IMR-90 (cell line): ENCODE measurements at regions not wholly inside any gene's neighbourhood (a gene's known extent, or its start where the extent isn't known, plus 50 kb on each side); places are given as distances from the start of the nearest gene placed in this dataset.

Experiments used
- ATAC-seq: fragments of 200-7000 bp; cut with Tn5 transposase; 2 replicates; pipeline ENCODE4 v1.9.1; 2020; ENCODE audit warnings: low read depth, mild to moderate bottlenecking, moderate library complexity
- BruUV-seq: library from RNA; stranded (reverse); fragments of 400-500 nt; replicated peaks from 2 replicates; lab custom pipeline; 2021; lab: Mats Ljungman, UMichigan
- CTCF ChIA-PET: fragments of 300-600 bp; formaldehyde crosslinking; extraction: SDS; loops from one replicate; lab custom pipeline; 2021; ENCODE audit warnings: antibody characterized with exemption; lab: Yijun Ruan, JAX
- POLR2A ChIA-PET: fragments of 300-600 bp; sonication (Branson Sonifier 250); formaldehyde crosslinking; loops from one replicate; lab custom pipeline; 2022; ENCODE audit warnings: antibody characterized with exemption; ENCODE audit not compliant: unreplicated experiment; lab: Charles Lee
- DNase-seq: peaks from one replicate; pipeline ENCODE4 v3.0.0; 2013
- H2AFZ ChIP-seq: replicated peaks from 2 replicates; pipeline ENCODE3; 2013; ENCODE audit warnings: low read length, mild to moderate bottlenecking; ENCODE audit not compliant: poor library complexity
- H2AK5ac ChIP-seq: 2 replicates; pipeline ENCODE4 v1.6.1; 2013; ENCODE audit warnings: low read depth, low read length, inconsistent platforms
- H2AK9ac ChIP-seq: replicated peaks from 2 replicates; pipeline ENCODE3; 2013; ENCODE audit warnings: mild to moderate bottlenecking, low read depth, low read length, moderate library complexity; ENCODE audit not compliant: poor library complexity
- H2BK120ac ChIP-seq: 2 replicates; pipeline ENCODE4 v1.6.1; 2013; ENCODE audit warnings: low read depth, low read length, inconsistent platforms
- H2BK15ac ChIP-seq: 3 replicates; pipeline ENCODE4 v1.6.1; 2013; ENCODE audit warnings: low read depth, low read length, inconsistent platforms
- H2BK20ac ChIP-seq: 2 replicates; pipeline ENCODE4 v1.6.1; 2013; ENCODE audit warnings: low read depth, mild to moderate bottlenecking, inconsistent platforms, low read length, moderate library complexity
- H2BK5ac ChIP-seq: 2 replicates; pipeline ENCODE4 v1.6.1; 2013; ENCODE audit warnings: mild to moderate bottlenecking, low read depth, low read length, inconsistent platforms; ENCODE audit not compliant: poor library complexity, severe bottlenecking
- H3K14ac ChIP-seq: replicated peaks from 2 replicates; pipeline ENCODE4 v1.6.1; 2013; ENCODE audit warnings: low read depth, low read length, inconsistent platforms
- H3K18ac ChIP-seq: 2 replicates; pipeline ENCODE4 v1.6.1; 2013; ENCODE audit warnings: low read depth, low read length, control low read depth
- H3K23ac ChIP-seq: 2 replicates; pipeline ENCODE4 v1.6.1; 2013; ENCODE audit warnings: low read depth, low read length, inconsistent platforms
- H3K27ac ChIP-seq: 2 replicates; pipeline ENCODE4 v1.5.1; 2013; ENCODE audit warnings: mild to moderate bottlenecking, control low read depth, low read length; ENCODE audit not compliant: insufficient read depth
- H3K27me3 ChIP-seq: 2 replicates; pipeline ENCODE4 v1.6.1; 2013; ENCODE audit warnings: low read length; ENCODE audit not compliant: control insufficient read depth, insufficient read depth
- H3K36me3 ChIP-seq: 2 replicates; pipeline ENCODE4 v1.6.1; 2013; ENCODE audit warnings: low read length, mixed read lengths; ENCODE audit not compliant: control insufficient read depth, insufficient read depth
- H3K4ac ChIP-seq: 2 replicates; pipeline ENCODE4 v1.6.1; 2013; ENCODE audit warnings: low read depth, low read length, inconsistent platforms
- H3K4me1 ChIP-seq: 2 replicates; pipeline ENCODE4 v1.6.1; 2013; ENCODE audit warnings: low read length, mixed read lengths; ENCODE audit not compliant: control insufficient read depth, insufficient read depth
- H3K4me2 ChIP-seq: 2 replicates; pipeline ENCODE4 v1.6.1; 2013; ENCODE audit warnings: low read depth, mild to moderate bottlenecking, control low read depth, low read length, moderate library complexity
- H3K4me3 ChIP-seq: 2 replicates; pipeline ENCODE4 v1.5.1; 2013; ENCODE audit warnings: low read depth, mild to moderate bottlenecking, control low read depth, low read length, moderate library complexity; ENCODE audit not compliant: insufficient read depth
- H3K56ac ChIP-seq: 2 replicates; pipeline ENCODE4 v1.6.1; 2013; ENCODE audit warnings: low read length, inconsistent platforms; ENCODE audit not compliant: insufficient read depth; ENCODE audit errors: extremely low read depth
- H3K79me1 ChIP-seq, 2 experiments: 2 replicates each; pipeline ENCODE4 v1.6.1; 2013; ENCODE audit warnings: low read length in 2 of 2, inconsistent platforms in 1 of 2, low read depth in 1 of 2
- H3K9ac ChIP-seq: 2 replicates; pipeline ENCODE4 v1.6.1; 2013; ENCODE audit warnings: low read depth, low read length, control low read depth
- H3K9me1 ChIP-seq: 2 replicates; pipeline ENCODE4 v1.6.1; 2013; ENCODE audit warnings: low read length, inconsistent platforms; ENCODE audit not compliant: insufficient read depth
- H3K9me3 ChIP-seq: 2 replicates; pipeline ENCODE4 v1.6.1; 2013; ENCODE audit warnings: low read length; ENCODE audit not compliant: control insufficient read depth, insufficient read depth
- H4K20me1 ChIP-seq: 2 replicates; pipeline ENCODE4 v1.6.1; 2013; ENCODE audit warnings: low read length, inconsistent platforms; ENCODE audit not compliant: insufficient read depth
- H4K5ac ChIP-seq: 2 replicates; pipeline ENCODE4 v1.6.1; 2013; ENCODE audit warnings: mild to moderate bottlenecking, low read depth, low read length, control low read depth
- H4K8ac ChIP-seq, 2 experiments: 2 replicates each; pipeline ENCODE4 v1.6.1; 2013; ENCODE audit warnings: low read depth in 2 of 2, low read length in 2 of 2, control low read depth in 1 of 2, inconsistent platforms in 1 of 2
- H4K91ac ChIP-seq: 2 replicates; pipeline ENCODE4 v1.6.1; 2013; ENCODE audit warnings: low read depth, low read length, inconsistent platforms; ENCODE audit not compliant: insufficient read depth
- CEBPB ChIP-seq: IDR thresholded peaks from 2 replicates; pipeline ENCODE4 v1.6.1; 2012; ENCODE audit warnings: low read depth, low read length, improper control_type of control experiment
- CTCF ChIP-seq: conservative IDR thresholded peaks from 2 replicates; pipeline ENCODE4 v1.5.1; 2012; ENCODE audit warnings: mild to moderate bottlenecking, low read depth, low read length, improper control_type of control experiment
- ELK1 ChIP-seq: fragments of 150-350 bp; IDR thresholded peaks from 2 replicates; pipeline ENCODE4 v1.6.1; 2016; ENCODE audit warnings: low read depth, mild to moderate bottlenecking, low read length, moderate library complexity, borderline replicate concordance
- MAFK ChIP-seq: IDR thresholded peaks from 2 replicates; pipeline ENCODE4 v1.6.1; 2012; ENCODE audit warnings: low read depth, low read length, improper control_type of control experiment
- MXI1 ChIP-seq: IDR thresholded peaks from 2 replicates; pipeline ENCODE4 v1.6.1; 2012; ENCODE audit warnings: low read depth, mild to moderate bottlenecking, low read length, moderate library complexity, borderline replicate concordance
- RAD21 ChIP-seq: IDR thresholded peaks from 2 replicates; pipeline ENCODE4 v1.6.1; 2012; ENCODE audit warnings: low read length, improper control_type of control experiment
- SMC3 ChIP-seq: fragments of 150-350 bp; IDR thresholded peaks from 2 replicates; pipeline ENCODE4 v1.6.1; 2016; ENCODE audit warnings: low read depth, mild to moderate bottlenecking, antibody characterized with exemption, low read length, moderate library complexity
- USF2 ChIP-seq: fragments of 150-350 bp; IDR thresholded peaks from 2 replicates; pipeline ENCODE4 v1.6.1; 2017; ENCODE audit warnings: mild to moderate bottlenecking, antibody characterized with exemption, low read length, low read depth
- WGBS, 2 experiments: methylation state at CpG; one replicate each; pipeline versions ENCODE4 v1.1.5 to v1.1.7; 2013; ENCODE audit warnings: missing lambda C conversion rate in 2 of 2; ENCODE audit not compliant: insufficient read length in 1 of 2; ENCODE audit errors: extremely low coverage in 2 of 2; 5-methylcytosine and 5-hydroxymethylcytosine counted together
- dilution Hi-C: fragments of 300-500 bp; cut with HindIII; formaldehyde crosslinking; loops from one replicate; pipeline ENCODE4 v1.14.3; 2018; ENCODE audit warnings: low sequenced_read_pairs; ENCODE audit not compliant: unreplicated experiment
- in situ Hi-C: fragments of 300-500 bp; cut with MboI; formaldehyde crosslinking; loops from 3 replicates; pipeline ENCODE4 v1.14.3; 2019; ENCODE audit warnings: low sequenced_read_pairs, inconsistent platforms, mixed read lengths
- intact Hi-C: fragments of 100-400 bp; cut with micrococcal nuclease; formaldehyde crosslinking; loops from 2 replicates; pipeline ENCODE4 v1.10.0; 2022

GRCh38 chr9:16025627-16026026 lies 472.8 kb downstream of the CCDC171 start:
- DNase-seq (no peak), ATAC-seq (no peak)
- Histone ChIP-seq H2BK15ac (peak overlapping the region; percentile 91; the same call in 2 of the 3 replicates), H3K23ac (peak overlapping the region; percentile 40; the same call in 1 of the 2 replicates), H3K27ac (no peak overlapping the region), H3K4ac (peak overlapping the region; percentile 81), H3K9me1 (peaks cover 17% of the 10 kb centered on the region), H3K14ac (peak overlapping the region; percentile 77), H3K36me3 (no peaks in the 10 kb centered on the region), H3K4me3 (no peak overlapping the region), H3K4me2 (no peak overlapping the region), H4K20me1 (no peaks in the 10 kb centered on the region), H2AFZ (no peak overlapping the region), H3K79me1 (no peaks in the 10 kb centered on the region), H3K9ac (no peak overlapping the region), H3K27me3 (no peaks in the 10 kb centered on the region), H3K4me1 (peaks cover 21% of the 10 kb centered on the region), H3K56ac (0 out of 2 replicates have a peak overlapping the region, but pooled peaks have one; percentile 3), H3K9me3 (peaks cover 4% of the 10 kb centered on the region; the same call in 1 of the 2 replicates), H4K8ac (peak overlapping the region; percentile 40 to 67; a peak in 2 of 4 replicates), H2AK9ac (no peak overlapping the region), H2BK20ac (peak overlapping the region; percentile 82), H3K18ac (peak overlapping the region; percentile 48; the same call in 1 of the 2 replicates), H2AK5ac (peak overlapping the region; percentile 98), H2BK5ac (no peak overlapping the region), H2BK120ac (peak overlapping the region; percentile 90), H4K91ac (peak overlapping the region; percentile 79), H4K5ac (no peak overlapping the region)
- intact Hi-C loops: loop anchor here (10.0 kb wide), 1 partner anchor 389 kb away; no protein-coding TSS in a partner anchor
- ChIA-PET POLR2A (no interaction called here), CTCF (no interaction called here)
- TF ChIP-seq MAFK (no peak), USF2 (no peak), RAD21 (no peak), CEBPB (no peak), ELK1 (no peak), MXI1 (no peak), SMC3 (no peak), CTCF (no peak)
- dilution Hi-C loops: no loop called here
- WGBS, 2 experiments: no CpG with 5 or more reads among the region's 2 CpGs
- BruUV-seq: no TSS peak
- in situ Hi-C loops: no loop called here
